ENCODE measurements at regions not wholly inside any gene's neighbourhood (a gene's known extent, or its start where the extent isn't known, plus 50 kb on each side); places are given as distances from the start of the nearest gene placed in this dataset.

DNA sequence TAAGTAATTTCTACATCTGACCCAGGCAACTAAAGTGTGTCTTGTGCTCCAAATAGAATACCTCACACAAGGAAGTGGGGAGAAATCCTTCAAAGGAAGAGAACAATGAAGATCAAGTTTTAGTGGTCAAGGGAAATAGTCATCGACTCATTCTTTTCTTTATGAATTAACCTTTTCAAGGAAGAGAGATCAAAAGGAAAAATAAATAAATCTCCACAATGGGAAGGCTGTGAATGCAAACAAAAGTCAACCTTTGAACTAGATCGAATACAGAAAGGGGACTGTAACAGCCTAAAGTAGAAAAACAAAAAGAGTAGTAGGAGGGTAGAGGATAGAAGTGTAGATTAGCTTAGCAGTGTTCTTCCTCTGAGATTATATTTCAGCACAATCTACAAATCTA lies 274.6 kb upstream of the COBL start (continued):
- TF ChIP-seq ZNF501 (tag by site-specific recombination; IDR thresholded peaks at IDR 0.05) (no peak), ZNF423 (tag by site-specific recombination; IDR thresholded peaks at IDR 0.05) (no peak), TCF7L2 (IDR thresholded peaks at IDR 0.05; ENCODE audit: borderline replicate concordance, low read depth, low read length) (no peak), ZNF23 (tag by site-specific recombination; IDR thresholded peaks at IDR 0.05; ENCODE audit: borderline replicate concordance) (no peak), ZNF132 (tag by site-specific recombination; IDR thresholded peaks at IDR 0.05; ENCODE audit: borderline replicate concordance) (no peak), PRDM6 (tag by site-specific recombination; IDR thresholded peaks at IDR 0.05) (no peak), ZNF157 (tag by site-specific recombination; IDR thresholded peaks at IDR 0.05) (no peak), SALL2 (tag by site-specific recombination; IDR thresholded peaks at IDR 0.05; ENCODE audit: borderline replicate concordance) (no peak), ZSCAN23 (tag by site-specific recombination; IDR thresholded peaks at IDR 0.05) (no peak), PRDM2 (tag by site-specific recombination; IDR thresholded peaks at IDR 0.05; ENCODE audit: borderline replicate concordance) (no peak), ZBTB48 (tag by site-specific recombination; IDR thresholded peaks at IDR 0.05) (no peak)
- TF ChIP-seq, protein P1, sequence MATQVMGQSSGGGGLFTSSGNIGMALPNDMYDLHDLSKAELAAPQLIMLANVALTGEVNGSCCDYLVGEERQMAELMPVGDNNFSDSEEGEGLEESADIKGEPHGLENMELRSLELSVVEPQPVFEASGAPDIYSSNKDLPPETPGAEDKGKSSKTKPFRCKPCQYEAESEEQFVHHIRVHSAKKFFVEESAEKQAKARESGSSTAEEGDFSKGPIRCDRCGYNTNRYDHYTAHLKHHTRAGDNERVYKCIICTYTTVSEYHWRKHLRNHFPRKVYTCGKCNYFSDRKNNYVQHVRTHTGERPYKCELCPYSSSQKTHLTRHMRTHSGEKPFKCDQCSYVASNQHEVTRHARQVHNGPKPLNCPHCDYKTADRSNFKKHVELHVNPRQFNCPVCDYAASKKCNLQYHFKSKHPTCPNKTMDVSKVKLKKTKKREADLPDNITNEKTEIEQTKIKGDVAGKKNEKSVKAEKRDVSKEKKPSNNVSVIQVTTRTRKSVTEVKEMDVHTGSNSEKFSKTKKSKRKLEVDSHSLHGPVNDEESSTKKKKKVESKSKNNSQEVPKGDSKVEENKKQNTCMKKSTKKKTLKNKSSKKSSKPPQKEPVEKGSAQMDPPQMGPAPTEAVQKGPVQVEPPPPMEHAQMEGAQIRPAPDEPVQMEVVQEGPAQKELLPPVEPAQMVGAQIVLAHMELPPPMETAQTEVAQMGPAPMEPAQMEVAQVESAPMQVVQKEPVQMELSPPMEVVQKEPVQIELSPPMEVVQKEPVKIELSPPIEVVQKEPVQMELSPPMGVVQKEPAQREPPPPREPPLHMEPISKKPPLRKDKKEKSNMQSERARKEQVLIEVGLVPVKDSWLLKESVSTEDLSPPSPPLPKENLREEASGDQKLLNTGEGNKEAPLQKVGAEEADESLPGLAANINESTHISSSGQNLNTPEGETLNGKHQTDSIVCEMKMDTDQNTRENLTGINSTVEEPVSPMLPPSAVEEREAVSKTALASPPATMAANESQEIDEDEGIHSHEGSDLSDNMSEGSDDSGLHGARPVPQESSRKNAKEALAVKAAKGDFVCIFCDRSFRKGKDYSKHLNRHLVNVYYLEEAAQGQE (tag by site-specific recombination; IDR thresholded peaks at IDR 0.05) = no peak

DNA sequence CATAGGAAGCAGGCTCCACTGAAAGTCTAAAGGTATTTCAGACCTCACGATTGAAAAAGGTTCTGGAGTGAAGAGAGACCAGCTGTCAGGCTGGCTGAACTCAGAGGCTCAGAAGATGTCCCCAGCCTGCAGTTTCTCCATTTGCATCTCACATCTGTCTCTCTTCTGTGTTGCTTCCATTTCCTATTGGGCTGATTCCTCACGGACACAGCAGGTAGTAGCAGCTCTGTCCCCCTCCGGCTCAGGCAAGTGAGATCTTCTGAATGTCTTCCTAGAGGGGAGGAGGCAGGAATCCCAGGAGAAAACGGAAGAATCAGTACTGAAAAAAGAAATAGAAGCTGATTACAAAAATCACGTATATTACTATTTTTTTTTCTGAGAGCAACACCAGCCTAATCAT lies 274.1 kb upstream of the COBL start:
- TF ChIP-seq PRDM10 (tag by site-specific recombination; IDR thresholded peaks at IDR 0.05) = 0 out of 2 replicates have a peak, but pooled peaks have one; percentile 10
- TF ChIP-seq ZBTB48 (tag by site-specific recombination; IDR thresholded peaks at IDR 0.05) = no peak
- TF ChIP-seq, protein P2, sequence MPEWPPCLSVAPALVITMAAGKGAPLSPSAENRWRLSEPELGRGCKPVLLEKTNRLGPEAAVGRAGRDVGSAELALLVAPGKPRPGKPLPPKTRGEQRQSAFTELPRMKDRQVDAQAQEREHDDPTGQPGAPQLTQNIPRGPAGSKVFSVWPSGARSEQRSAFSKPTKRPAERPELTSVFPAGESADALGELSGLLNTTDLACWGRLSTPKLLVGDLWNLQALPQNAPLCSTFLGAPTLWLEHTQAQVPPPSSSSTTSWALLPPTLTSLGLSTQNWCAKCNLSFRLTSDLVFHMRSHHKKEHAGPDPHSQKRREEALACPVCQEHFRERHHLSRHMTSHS (tag by site-specific recombination; IDR thresholded peaks at IDR 0.05) = no peak
- ChIA-PET POLR2A (no interaction called here), CTCF (no interaction called here)
- peaks cover 3% of the 10 kb centered on the region; the same call in 1 of the 2 replicates for H3K4me1 ChIP-seq (ENCODE audit: control insufficient read depth, insufficient read depth, low read length)
- H3K36me3 ChIP-seq (ENCODE audit: control insufficient read depth in 2 of 2, insufficient read depth in 1 of 2, low read length in 2 of 2) = no peaks in the 10 kb centered on the region
- no peak overlapping the region for H3K4me3 ChIP-seq (ENCODE audit: low read depth, low read length)
- H3K27ac ChIP-seq (ENCODE audit: extremely low read depth, low read depth, low read length) = no peak overlapping the region
- no peaks in the 10 kb centered on the region; the same call in 1 of the 2 replicates for H3K9me3 ChIP-seq (ENCODE audit: control insufficient read depth, insufficient read depth, low read depth, low read length)

All from HEK293 (cell line).